DMS153 treated with DMSO at 0.1 percent for 48 hours (cell line): ENCODE measurements at regions not wholly inside any gene's neighbourhood (a gene's known extent, or its start where the extent isn't known, plus 50 kb on each side); places are given as distances from the start of the nearest gene placed in this dataset.

Source experiments
- DNase-seq: peaks from one replicate; lab custom pipeline; 2025; ENCODE audit not compliant: unreplicated experiment; lab: John Stamatoyannopoulos, UW

- DNase-seq, result no peak
Observed at GRCh38 chrX:42097486-42097885, 174.1 kb upstream of the CASK start.

DNA sequence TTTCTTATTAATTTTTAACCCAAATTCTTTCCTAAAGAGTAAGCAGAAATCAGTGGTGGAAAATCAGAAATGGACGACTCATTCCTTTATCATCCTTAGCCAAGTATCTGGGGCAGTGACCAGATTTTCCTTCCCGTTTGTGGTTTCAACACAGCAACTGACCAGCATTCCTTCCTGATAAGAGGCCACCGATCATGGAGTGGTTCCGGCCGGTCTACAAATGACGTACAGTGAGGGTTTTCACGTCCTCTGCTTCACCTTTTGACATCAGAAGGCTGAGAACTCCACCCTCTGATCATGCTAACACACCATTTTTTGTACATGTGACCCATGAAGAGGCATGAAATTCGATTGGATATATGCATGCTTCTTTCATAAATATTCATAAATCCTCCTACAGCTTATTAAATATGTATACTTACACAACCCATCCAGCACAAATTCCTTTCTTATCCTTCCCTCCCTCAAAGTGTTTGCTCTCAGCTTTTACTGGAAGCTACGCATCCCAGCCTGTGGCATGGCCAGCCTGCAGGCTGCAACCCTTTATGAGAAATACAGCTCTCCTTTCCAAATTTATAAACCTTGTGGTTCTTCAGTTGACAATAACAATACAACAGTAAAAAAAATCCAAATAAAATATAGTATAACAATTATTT lies 173.0 kb upstream of the CASK start:
- DNase-seq, result no peak

DNA sequence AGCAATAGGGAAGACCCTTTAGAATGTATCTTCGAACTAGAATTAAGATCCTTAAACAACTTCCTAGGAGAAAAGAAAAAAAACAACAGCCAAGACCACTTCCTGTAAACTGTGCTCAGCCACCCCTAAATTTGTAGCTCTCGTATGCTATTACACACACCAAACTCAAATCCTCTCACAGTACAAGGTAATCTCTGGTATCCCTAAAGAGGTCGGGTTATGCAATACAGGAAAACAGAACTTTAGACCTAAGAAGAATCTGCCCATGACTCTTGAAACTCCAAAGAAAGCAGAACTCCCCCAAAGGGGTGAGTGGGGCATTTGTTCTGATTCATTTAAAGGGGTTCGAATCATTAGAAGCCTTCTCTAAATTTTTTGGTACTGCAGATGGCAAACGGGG lies 170.9 kb upstream of the CASK start:
- no peak for DNase-seq

- no peak for DNase-seq
Observed at GRCh38 chrX:42093756-42094155, 170.4 kb upstream of the CASK start.

- DNase-seq, result no peak
Observed at GRCh38 chrX:42090395-42090794, 167.0 kb upstream of the CASK start.

DNA sequence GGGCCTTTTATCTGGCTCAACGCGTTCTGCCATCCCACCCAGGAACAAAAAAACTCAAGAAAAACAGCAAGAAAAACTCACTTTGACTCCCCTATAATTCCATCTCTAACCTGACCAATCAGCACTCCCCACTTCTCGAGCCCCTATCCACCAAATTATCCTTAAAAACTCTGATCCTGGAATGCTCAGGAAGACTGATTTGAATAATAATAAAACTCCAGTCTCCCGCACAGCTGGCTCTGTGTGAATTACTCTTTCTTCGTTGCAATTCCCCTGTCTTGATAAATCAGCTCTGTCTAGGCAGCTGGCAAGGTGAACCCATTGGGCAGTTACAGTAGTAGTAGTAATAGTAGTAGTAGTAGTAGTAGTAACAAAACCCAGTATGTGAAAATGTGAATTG lies 165.7 kb upstream of the CASK start:
- no peak for DNase-seq

DNA sequence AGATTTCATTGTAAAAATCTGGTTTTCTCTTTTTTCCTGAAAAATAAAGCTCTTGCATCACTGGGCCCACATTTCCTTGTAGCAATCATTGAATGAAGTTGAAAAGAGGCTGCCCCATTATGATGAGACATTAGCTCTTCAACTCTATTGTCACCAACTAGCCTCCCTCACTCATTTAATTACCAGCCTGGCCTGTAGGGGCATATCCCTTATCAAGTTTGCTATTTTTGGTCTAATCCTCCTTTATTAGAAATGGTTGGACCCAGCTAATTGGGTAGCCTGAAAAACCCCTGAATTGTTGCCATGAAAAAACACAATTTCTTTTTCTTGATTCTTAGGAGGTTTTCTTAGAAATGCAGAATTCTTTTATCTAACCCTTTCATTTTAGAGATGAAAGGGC lies 164.6 kb upstream of the CASK start:
- DNase-seq, result no peak

DNA sequence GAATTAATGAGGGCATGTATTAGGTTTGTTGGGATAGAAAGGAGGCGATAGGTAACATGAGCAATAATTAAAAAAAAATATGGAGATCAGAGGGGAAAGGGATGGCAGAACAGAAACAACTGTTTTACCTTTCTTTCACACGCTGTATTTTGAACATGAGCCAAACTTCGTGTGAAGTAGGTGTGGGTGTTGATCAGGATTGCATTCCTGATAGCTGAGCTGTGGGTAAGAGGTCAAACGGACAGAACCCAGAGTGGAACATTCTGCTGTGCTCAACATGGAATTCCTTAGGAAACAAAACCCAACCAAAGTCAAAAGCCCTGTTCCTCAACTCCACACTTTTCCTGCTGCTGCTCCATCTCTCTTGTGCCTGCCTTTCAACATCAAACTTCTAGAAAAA lies 162.5 kb upstream of the CASK start:
- no peak for DNase-seq

DNA sequence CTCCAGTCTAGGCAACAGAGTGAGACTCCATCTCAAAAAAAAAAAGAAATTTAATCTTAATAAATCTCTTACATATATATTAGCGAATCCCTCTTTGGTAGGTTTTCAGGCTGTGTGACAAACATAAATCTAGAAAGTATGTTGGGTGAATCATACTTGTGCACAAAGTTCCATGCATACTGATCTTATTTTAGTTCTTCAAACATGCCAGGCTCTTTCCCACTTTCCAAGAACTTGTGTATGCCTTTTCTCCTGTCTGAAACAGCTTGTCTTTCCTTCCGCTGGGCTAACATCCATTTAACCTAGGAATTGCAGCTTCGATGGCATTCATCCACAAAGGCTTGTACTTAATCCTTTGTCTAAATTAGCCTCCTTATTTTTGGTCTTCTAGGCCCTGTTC lies 156.6 kb upstream of the CASK start:
- no peak for DNase-seq

- no peak for DNase-seq
Observed at GRCh38 chrX:42077675-42078074, 154.3 kb upstream of the CASK start.

DNA sequence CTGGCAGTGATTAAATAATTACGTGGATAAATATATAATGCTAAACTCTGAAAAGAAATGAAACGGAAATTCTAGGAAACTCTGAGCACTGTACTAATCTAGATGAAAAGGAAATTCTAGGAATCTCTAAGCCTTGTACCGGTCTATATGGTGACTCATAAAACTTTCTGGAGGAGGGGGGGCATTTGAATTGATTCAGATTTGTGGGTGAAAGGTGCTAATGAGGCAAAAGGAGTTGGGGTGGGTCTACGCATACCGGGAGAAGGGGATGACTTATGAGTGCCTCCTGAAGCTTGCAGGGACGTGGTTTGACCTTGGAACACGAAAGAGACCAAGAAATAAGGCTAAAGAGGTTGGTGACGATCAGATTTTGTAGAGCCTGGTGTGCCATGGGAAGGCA lies 151.7 kb upstream of the CASK start:
- DNase-seq, result no peak

- no peak for DNase-seq
Observed at GRCh38 chrX:42073448-42073847, 150.1 kb upstream of the CASK start.

GRCh38 chrX:42070866-42071265 lies 147.5 kb upstream of the CASK start:
- DNase-seq, result no peak

GRCh38 chrX:42054256-42054655 lies 130.9 kb upstream of the CASK start:
- DNase-seq, result no peak

DNA sequence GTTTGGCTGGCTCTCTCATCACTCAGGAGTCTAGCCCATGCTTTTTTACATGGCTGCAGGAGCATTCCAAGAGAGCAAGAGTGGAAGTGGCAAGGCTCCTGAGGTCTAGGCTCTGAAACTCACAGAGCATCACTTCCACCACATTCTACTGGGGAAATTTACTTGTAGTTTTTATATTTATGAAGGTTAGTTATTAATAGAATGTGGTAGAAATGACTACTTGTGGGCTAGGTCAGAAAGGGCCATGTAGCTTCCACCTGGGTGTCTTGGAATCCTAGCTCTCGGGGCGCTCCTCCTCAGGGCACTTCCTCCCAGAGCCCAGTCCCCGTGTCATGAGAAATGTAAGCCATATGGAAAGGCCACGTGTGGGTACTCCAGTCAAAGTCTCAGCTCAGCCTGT lies 127.0 kb upstream of the CASK start:
- no peak for DNase-seq

DNA sequence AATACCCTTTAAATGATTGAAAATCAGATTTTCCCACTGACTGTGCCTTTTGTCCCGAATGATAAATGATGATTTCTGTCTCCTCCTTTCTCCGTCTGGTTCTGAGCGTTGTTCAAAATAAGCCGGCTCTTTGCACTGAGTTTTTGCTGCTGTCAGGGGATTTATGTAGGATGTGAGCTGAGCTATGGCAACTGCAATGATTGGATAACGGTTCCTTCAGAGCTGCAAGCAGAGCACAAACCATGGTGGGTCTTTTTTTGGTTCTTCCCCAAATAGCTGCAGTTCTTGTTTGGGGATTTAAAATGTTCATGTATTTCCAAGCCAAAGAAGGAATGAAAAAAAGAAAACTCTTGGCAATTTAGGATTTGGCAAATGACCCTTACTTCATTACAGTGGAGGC lies 124.5 kb upstream of the CASK start:
- DNase-seq, result no peak

DNA sequence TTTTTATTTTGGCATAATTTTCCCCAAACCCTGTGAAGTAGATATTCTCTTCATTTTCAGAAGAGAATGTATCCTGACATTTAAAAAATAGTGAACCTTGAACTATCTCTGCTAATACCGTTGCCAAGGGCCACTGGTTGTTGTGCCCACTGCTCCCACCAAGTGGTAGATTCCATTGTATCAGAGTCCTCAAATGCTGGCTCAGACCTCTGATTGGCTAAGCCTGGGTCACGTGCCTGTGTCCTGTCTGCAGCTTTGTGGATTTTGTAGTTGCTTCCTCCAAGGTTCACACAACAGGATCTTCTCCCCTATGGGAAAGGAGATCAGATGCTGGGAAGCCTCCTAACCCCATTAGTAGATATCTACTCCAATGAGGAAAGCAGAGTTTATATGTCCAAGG lies 104.8 kb upstream of the CASK start:
- DNase-seq, result no peak

- no peak for DNase-seq
Observed at GRCh38 chrX:42027367-42028000, 104.1 kb upstream of the CASK start.

- DNase-seq, result no peak
Observed at GRCh38 chrX:42025861-42026260, 102.5 kb upstream of the CASK start.

DNA sequence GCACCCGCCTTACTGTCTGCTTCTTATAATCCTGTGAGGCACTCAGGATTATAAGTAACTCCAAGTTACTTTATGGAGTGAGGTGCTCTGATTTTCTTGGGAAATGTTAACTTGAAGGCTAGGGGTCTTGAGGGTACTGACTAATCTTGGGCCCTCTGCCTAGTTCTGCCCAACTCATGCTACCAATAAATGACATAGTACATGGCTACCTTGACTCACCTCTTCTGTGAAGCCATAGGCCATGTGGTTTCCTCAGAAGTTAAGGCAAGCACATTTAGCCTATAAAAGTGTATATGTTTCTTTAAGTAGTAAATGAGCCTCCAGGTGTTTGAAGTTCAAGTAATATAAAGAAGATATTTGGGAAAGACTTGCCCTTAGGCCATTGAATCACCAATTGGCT lies 99.8 kb upstream of the CASK start:
- no peak for DNase-seq

DNA sequence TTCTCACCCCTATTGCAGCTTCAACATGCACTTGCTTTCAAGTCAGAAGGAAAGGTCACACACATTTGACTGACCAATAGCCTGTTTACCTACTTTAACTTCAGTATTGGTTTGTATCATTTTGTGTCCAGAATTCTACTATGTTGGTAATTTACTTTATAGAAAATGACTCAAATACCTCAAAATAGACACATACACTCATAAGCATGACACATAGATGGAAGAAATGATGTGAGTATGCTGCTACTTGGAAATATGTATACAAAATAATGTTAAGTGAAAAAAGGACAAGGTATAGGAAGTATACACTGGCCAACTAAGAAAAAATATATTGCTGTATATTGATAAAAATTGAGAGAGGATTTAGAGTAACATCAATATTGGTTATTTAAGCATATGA lies 98.8 kb upstream of the CASK start:
- DNase-seq, result no peak

DNA sequence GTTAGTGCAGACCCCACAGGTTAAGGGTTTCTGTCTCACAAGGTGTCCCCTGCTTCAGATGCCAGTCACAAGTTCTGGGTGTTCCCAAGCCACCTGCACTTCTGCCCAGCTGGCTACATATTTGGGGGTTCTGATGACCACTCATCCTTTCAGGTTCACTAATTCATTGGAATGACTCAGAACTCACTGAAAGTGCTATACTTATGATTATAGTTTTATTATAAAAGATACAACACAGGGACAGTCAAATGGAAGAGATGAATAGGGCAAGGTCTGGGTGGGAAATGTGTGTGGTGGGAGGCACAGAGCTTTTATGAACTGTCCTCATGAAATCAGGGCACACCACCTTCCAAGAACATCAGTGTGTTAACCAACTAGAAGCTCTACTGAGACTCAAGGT lies 97.7 kb upstream of the CASK start:
- DNase-seq, result no peak

GRCh38 chrX:42020225-42020624 lies 96.9 kb upstream of the CASK start:
- DNase-seq, result no peak
